GM10266 (cell line): ENCODE measurements at regions not wholly inside any gene's neighbourhood (a gene's known extent, or its start where the extent isn't known, plus 50 kb on each side); places are given as distances from the start of the nearest gene placed in this dataset.

ENCODE experiments used
- DNase-seq: peaks from one replicate; pipeline ENCODE4 v3.0.0; 2012; ENCODE audit errors: extremely low spot score
- CTCF ChIP-seq: IDR thresholded peaks from 2 replicates; pipeline ENCODE4 v1.5.1; 2012; ENCODE audit warnings: mild to moderate bottlenecking, low read depth; ENCODE audit not compliant: control insufficient read depth, insufficient read depth; ENCODE audit errors: missing control alignments

GRCh38 chr13:63438951-63439350 is 2023.3 kb upstream of the PCDH20 start:
- no peak for TF ChIP-seq CTCF

GRCh38 chr13:63436325-63436668 is 2020.6 kb upstream of the PCDH20 start:
- no peak for TF ChIP-seq CTCF
- no peak for DNase-seq

More at GRCh38 chr13:63438951-63439350, 2023.3 kb upstream of the PCDH20 start:
- DNase-seq: no peak

DNA sequence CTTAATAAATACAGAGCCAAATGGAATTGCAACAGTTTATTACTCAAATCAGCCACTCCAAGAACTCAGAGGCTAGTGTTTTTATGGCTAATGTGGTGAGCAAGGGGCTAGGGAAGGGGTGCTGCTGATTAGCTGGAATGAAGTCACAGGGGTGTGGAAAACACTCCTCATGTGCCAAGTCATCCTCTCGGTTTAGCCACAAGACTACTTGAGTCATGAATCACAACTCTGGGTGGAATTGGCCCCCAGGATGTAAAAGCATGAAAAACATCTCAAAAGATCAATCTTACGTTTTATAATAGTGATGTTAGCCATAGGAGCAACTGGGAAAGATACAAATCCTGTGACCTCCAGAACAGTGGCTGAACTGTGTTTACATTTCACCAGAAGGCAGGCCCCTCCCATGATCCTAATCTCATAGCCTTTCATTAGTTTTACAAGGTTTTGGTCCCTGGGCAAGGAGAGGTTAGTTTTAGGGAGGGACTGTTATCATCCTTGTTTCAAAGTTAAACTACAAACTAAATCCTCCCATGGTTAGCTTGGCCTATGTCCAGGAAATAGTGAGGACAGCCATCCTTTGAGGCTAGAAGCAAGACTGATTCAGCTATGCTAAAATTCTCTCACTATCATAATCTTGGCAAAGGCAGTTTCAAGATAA is 2020.1 kb upstream of the PCDH20 start:
- DNase-seq: no peak
- no peak for TF ChIP-seq CTCF

DNA sequence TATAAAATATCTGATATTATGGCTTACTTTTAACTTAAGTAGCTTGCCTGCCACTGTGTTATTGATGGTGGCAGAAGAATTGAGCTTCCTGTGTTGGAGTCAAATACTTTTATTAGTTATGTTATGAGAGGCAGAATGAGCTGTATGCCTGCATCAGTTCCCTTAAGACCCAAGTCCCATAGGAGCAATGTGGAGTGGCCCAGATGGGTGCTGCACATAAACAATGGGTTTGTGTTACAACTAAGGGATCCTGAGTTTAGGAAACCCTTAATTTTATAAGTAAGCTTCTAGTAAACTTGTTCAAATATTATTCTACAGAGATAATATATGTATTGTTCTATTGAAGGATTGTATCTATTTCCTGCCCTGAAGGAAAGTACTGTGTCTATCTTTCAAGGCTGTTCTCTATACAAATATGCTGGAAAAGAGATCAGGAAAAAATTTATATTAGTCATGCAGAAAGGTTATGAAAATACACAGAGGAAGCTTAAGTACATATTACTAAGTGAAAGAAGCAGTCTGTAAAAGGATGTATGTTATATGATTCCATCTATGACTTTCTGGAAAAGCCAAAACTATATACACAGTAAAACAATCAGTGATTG is 2018.0 kb upstream of the PCDH20 start:
- TF ChIP-seq CTCF: no peak
- DNase-seq: no peak

DNA sequence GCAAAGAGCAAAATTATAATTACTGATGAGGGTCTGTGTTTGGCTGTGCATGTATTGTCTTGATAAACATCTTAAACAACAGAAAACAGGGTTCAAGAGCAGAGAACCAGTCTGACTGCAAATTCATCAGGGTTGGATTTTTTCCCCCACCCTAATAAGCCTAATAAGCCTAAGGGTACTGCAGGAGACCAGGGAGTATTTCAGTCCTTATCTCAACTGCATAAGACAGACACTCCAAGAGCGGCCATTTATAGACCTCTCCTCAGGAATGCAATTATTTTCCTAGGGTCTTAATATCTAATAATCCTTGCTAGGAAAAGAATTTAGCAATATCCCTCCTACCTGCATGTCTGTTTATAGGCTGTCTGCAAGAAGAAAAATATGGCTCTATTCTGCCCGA is 2011.5 kb upstream of the PCDH20 start:
- no peak for DNase-seq
- no peak for TF ChIP-seq CTCF

DNA sequence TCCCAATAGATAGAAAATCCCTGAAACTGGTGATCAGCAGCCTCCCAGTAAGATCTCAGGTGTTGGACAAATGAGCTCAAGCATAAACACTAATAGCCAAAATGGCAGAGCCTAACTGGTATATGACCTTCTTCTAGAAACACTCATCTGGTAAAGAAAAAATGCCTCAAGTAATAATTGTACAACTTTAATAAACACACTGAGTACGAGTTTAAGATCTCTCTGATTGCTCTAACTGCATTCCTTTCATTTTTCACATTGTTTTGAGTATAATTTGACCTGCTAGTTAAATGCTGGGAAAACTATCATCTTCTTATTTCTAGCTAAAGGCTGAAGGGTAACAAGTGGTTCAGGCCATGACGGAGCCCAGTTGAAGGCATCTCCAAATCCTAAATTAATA is 2009.5 kb upstream of the PCDH20 start:
- no peak for TF ChIP-seq CTCF
- no peak for DNase-seq

DNA sequence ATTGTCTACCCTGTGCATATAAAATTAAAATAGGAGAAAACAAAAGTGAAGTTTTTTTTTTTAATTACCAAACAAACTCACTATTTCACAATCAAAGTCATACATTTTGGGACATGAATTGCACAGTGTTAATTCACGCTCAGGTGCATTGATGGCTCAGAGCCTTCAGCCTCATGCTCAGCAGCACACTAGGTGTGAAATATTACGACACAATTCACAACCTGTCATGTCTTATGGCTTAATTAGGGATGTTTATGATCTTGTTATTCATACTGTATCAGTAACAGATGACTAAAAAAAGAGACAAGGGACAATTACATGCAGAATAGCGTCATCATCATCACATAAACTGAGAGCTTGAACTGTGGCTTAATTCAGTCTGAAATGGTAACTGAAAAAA is 2005.5 kb upstream of the PCDH20 start:
- TF ChIP-seq CTCF: no peak

More for the DNA sequence above, 2005.5 kb upstream of the PCDH20 start:
- DNase-seq: no peak
